Left ventricle myocardium inferior (tissue), 1 donor: ENCODE measurements at regions not wholly inside any gene's neighbourhood (a gene's known extent, or its start where the extent isn't known, plus 50 kb on each side); places are given as distances from the start of the nearest gene placed in this dataset.
"Not testable (repeated sequence)": the region's sequence is repeated elsewhere in the genome, so short reads cannot be mapped to it uniquely, and the experiment has no call there.

Experiments used
- DNase-seq: peaks from one replicate; pipeline ENCODE4 v3.0.0-alpha.2; 2020
- H3K27ac ChIP-seq: fragments of 200-600 bp; replicated peaks from 2 replicates; pipeline ENCODE4 v1.8.0; 2021
- H3K27me3 ChIP-seq: fragments of 200-600 bp; 2 replicates; pipeline ENCODE4 v1.8.0; 2021; ENCODE audit warnings: low read depth
- H3K36me3 ChIP-seq: fragments of 200-600 bp; 2 replicates; pipeline ENCODE4 v1.8.0; 2021
- H3K4me1 ChIP-seq: fragments of 200-600 bp; 2 replicates; pipeline ENCODE4 v1.8.0; 2021
- H3K4me3 ChIP-seq: fragments of 200-600 bp; 2 replicates; pipeline ENCODE4 v1.8.0; 2021; ENCODE audit warnings: mild to moderate bottlenecking, moderate library complexity
- H3K9me3 ChIP-seq: fragments of 200-600 bp; replicated peaks from 2 replicates; pipeline ENCODE4 v1.8.0; 2021
- CTCF ChIP-seq: fragments of 200-600 bp; IDR thresholded peaks from 2 replicates; pipeline ENCODE4 v1.8.0; 2021; ENCODE audit warnings: antibody characterized with exemption, mild to moderate bottlenecking, borderline replicate concordance
- intact Hi-C: fragments of 100-400 bp; cut with micrococcal nuclease; formaldehyde crosslinking; loops from one replicate; pipeline ENCODE4 v1.11.0; 2022
- donor health status: DM: no; HTN: yes; CAD: no; lungs with severe emphysema.

GRCh38 chr14:49960453-49960852, 67.6 kb downstream of the ARF6 start:
- no peak overlapping the region for H3K27ac ChIP-seq
- H3K36me3 ChIP-seq, result no peaks in the 10 kb centered on the region
- H3K4me3 ChIP-seq, result no peak overlapping the region
- no peak for DNase-seq
- no peaks in the 10 kb centered on the region for H3K9me3 ChIP-seq
- H3K4me1 ChIP-seq, result no peaks in the 10 kb centered on the region
- no peak for TF ChIP-seq CTCF
- no peaks in the 10 kb centered on the region for H3K27me3 ChIP-seq
- intact Hi-C loops, result no loop called here

DNA sequence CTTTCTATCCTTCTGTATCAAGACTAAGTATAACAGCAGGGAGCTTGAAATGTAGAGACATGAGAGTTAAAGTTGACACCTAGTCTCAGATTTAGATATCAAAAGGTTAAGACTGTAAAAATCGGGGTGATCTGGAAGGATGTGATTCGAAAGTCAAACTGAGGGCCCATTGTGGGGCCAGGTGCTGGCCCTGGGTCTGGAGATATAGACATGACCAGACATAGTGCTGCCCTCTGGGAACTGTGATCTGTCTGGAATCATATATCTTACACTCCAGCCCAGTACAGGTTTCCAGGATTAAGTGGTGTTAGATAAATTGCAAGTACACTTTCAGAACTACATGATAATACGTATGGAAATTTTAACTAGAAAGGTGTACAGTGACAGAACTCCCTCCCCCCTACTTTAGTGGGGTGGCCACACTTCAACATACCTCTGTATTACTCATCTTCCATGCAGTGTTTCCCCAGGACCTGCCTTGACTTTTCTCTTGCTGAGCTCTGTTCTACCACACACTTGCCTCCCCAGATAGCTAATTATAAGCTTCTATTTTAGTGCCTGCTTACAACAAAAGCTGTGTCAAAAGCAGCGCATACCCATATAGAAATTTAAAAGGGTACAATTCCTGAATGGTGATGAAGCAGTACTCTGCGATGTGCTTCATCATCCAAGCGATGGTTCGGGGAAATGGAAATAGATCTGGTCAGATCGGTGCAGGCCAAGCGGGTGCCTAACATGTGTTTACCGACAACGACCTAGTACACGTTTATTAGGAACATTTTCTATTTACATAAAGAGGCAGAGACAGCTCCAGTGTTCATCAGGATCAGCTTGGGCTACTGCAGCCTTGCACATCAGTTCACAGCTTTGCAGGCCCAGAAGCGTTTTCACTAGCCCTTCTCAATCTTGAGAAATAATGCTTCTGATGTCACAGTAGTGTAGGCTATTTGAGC, 68.7 kb downstream of the ARF6 start:
- H3K4me1 ChIP-seq, result no peaks in the 10 kb centered on the region
- no peak for TF ChIP-seq CTCF
- intact Hi-C loops, result no loop called here
- H3K27ac ChIP-seq, result no peak overlapping the region
- DNase-seq, result no peak
- no peaks in the 10 kb centered on the region for H3K27me3 ChIP-seq
- H3K9me3 ChIP-seq, result no peaks in the 10 kb centered on the region
- no peak overlapping the region for H3K4me3 ChIP-seq
- H3K36me3 ChIP-seq, result no peaks in the 10 kb centered on the region

GRCh38 chr14:49962621-49963020, 69.7 kb downstream of the ARF6 start:
- no peak for TF ChIP-seq CTCF
- intact Hi-C loops, result no loop called here
- Histone ChIP-seq H3K27me3 (no peaks in the 10 kb centered on the region), H3K9me3 (no peaks in the 10 kb centered on the region), H3K36me3 (no peaks in the 10 kb centered on the region), H3K4me3 (no peak overlapping the region), H3K27ac (no peak overlapping the region), H3K4me1 (no peaks in the 10 kb centered on the region)
- DNase-seq, result no peak

DNA sequence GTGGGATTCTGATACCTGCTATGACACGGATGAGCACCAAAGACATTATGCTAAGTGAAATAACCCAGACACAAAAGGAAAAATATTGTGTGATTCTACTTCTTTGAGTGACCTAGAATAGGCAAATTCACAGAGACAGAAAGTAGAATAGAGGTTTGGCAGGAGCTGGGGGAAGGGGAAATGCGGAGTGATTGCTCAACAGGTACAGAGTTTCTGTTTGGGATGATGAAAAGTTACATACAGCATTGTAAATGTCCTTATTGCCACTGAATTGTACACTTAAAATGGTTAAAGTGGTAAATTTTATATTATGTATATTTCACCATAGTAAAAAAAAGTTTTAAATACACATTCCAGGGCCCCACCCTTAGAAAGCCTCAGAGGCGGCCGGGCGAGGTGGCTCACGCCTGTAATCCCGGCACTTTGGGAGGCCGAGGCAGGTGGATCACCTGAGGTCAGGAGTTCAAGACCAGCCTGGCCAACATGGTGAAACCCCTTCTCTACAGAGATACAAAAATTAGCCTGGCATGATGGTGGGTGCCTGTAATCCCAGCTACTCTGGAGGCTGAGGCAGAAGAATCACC, 72.3 kb downstream of the ARF6 start:
- intact Hi-C loops, H3K27me3 ChIP-seq, DNase-seq, H3K9me3 ChIP-seq, H3K36me3 ChIP-seq, H3K27ac ChIP-seq, H3K4me1 ChIP-seq, H3K4me3 ChIP-seq: not testable (repeated sequence)

- intact Hi-C loops, result no loop called here
- no peak overlapping the region for H3K4me3 ChIP-seq
- H3K27me3 ChIP-seq, result no peaks in the 10 kb centered on the region
- DNase-seq, result no peak
- no peak for TF ChIP-seq CTCF
- H3K36me3 ChIP-seq, result no peaks in the 10 kb centered on the region
- H3K4me1 ChIP-seq, result peaks cover 15% of the 10 kb centered on the region
- no peak overlapping the region for H3K27ac ChIP-seq
- no peaks in the 10 kb centered on the region for H3K9me3 ChIP-seq
These were observed 73.5 kb downstream of the ARF6 start for GRCh38 chr14:49966304-49966809.
